IPS DF 6.9 (cell line): ENCODE measurements at regions not wholly inside any gene's neighbourhood (a gene's known extent, or its start where the extent isn't known, plus 50 kb on each side); places are given as distances from the start of the nearest gene placed in this dataset.
"Not testable (repeated sequence)": the region's sequence is repeated elsewhere in the genome, so short reads cannot be mapped to it uniquely, and the experiment has no call there.

Source experiments
- DNase-seq: peaks from one replicate; pipeline ENCODE4 v3.0.0-alpha.2; 2013; ENCODE audit warnings: low read depth, low spot score
- H3K27ac ChIP-seq: one replicate; pipeline ENCODE4 v1.5.1; 2013; ENCODE audit warnings: low read length, control low read depth
- H3K27me3 ChIP-seq: 2 replicates; pipeline ENCODE4 v1.6.1; 2013; ENCODE audit warnings: mild to moderate bottlenecking, low read length; ENCODE audit not compliant: control insufficient read depth, insufficient read depth
- H3K36me3 ChIP-seq: 2 replicates; pipeline ENCODE4 v1.6.1; 2013; ENCODE audit warnings: low read length; ENCODE audit not compliant: control insufficient read depth, insufficient read depth
- H3K4me1 ChIP-seq: 2 replicates; pipeline ENCODE4 v1.6.1; 2013; ENCODE audit warnings: low read length; ENCODE audit not compliant: control insufficient read depth, insufficient read depth
- H3K4me3 ChIP-seq: 2 replicates; pipeline ENCODE4 v1.5.1; 2013; ENCODE audit warnings: mild to moderate bottlenecking, low read length
- H3K9me3 ChIP-seq: 2 replicates; pipeline ENCODE4 v1.6.1; 2013; ENCODE audit warnings: low read length, inconsistent platforms; ENCODE audit not compliant: control insufficient read depth, insufficient read depth
- WGBS: extraction: QIAGEN DNeasy Blood & Tissue Kit; methylation state at CpG from one replicate; pipeline ENCODE4 v1.1.7; 2013; ENCODE audit warnings: mixed read lengths, missing lambda C conversion rate; ENCODE audit not compliant: insufficient read length, insufficient coverage; 5-methylcytosine and 5-hydroxymethylcytosine counted together

GRCh38 chr3:103189941-103190340, 755.1 kb downstream of the ZPLD1 start:
- H3K36me3 ChIP-seq: no peaks in the 10 kb centered on the region
- no peaks in the 10 kb centered on the region for H3K4me1 ChIP-seq
- H3K27ac ChIP-seq: no peak overlapping the region
- no peaks in the 10 kb centered on the region for H3K27me3 ChIP-seq
- no peak for DNase-seq
- H3K4me3 ChIP-seq: no peak overlapping the region
- H3K9me3 ChIP-seq: no peaks in the 10 kb centered on the region

GRCh38 chr3:103195216-103195615, 760.4 kb downstream of the ZPLD1 start:
- Histone ChIP-seq H3K4me1 (no peaks in the 10 kb centered on the region), H3K36me3 (no peaks in the 10 kb centered on the region), H3K9me3 (no peaks in the 10 kb centered on the region; the same call in 1 of the 2 replicates), H3K4me3 (no peak overlapping the region), H3K27me3 (no peaks in the 10 kb centered on the region), H3K27ac (no peak overlapping the region)
- WGBS: no CpG with 5 or more reads among the region's 4 CpGs
- DNase-seq: no peak

- H3K9me3 ChIP-seq: no peaks in the 10 kb centered on the region
- H3K4me1 ChIP-seq: no peaks in the 10 kb centered on the region
- no peak overlapping the region for H3K27ac ChIP-seq
- no peaks in the 10 kb centered on the region for H3K36me3 ChIP-seq
- no peaks in the 10 kb centered on the region for H3K27me3 ChIP-seq
- DNase-seq: no peak
- H3K4me3 ChIP-seq: no peak overlapping the region
- WGBS: no CpG with 5 or more reads among the region's 4 CpGs
Observed at GRCh38 chr3:103203441-103203840, 768.6 kb downstream of the ZPLD1 start.

DNA sequence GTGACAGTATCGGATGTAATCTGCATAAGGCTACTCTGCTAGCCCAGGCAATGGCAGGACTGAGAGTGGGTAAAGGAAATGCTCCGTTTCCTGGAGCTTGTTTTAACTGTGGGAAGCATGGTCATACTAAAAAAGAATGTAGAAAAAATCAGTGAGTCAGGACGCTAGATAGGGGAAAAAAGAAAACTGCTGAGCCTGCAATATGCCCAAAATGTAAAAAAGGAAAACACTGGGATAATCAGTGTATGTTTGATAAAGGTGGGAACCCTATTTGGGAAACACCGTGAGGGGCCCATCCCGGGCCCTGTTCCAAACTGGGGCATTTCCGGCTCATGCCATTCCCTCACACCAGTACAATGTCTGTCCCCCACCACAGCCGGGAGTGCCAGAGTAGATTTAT, 775.8 kb downstream of the ZPLD1 start:
- Histone ChIP-seq H3K4me1 (no peaks in the 10 kb centered on the region), H3K9me3 (no peaks in the 10 kb centered on the region), H3K27me3 (no peaks in the 10 kb centered on the region), H3K4me3 (no peak overlapping the region), H3K27ac (no peak overlapping the region), H3K36me3 (no peaks in the 10 kb centered on the region)
- WGBS: no CpG with 5 or more reads among the region's 7 CpGs
- no peak for DNase-seq

- Histone ChIP-seq H3K9me3 (no peaks in the 10 kb centered on the region), H3K27ac (no peak overlapping the region), H3K36me3 (no peaks in the 10 kb centered on the region), H3K27me3 (no peaks in the 10 kb centered on the region), H3K4me3 (no peak overlapping the region), H3K4me1 (no peaks in the 10 kb centered on the region)
- no peak for DNase-seq
- no CpG with 5 or more reads among the region's 1 CpG for WGBS
Observed at GRCh38 chr3:103218146-103218545, 783.3 kb downstream of the ZPLD1 start.

DNA sequence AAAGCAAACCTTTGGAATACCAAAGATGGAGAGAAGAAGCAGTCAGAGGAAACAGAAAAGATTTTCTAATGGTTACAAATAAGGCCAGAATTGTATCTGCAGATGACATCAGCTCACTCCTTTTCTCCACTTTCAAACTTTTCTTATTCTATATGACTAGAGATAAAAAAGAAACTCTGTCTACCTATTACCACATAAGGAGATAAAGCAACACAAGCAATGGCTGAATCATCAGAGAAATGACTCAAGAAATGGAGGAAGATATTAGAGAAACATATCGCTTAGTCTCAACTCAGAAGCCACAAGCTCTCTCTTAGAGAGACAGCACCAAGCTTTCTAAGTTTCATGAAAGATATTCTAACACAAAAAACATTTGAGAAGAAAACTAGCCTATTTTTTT, 784.0 kb downstream of the ZPLD1 start:
- H3K27me3 ChIP-seq: no peaks in the 10 kb centered on the region
- no peak overlapping the region for H3K4me3 ChIP-seq
- no peak for DNase-seq
- no peak overlapping the region for H3K27ac ChIP-seq
- H3K9me3 ChIP-seq: no peaks in the 10 kb centered on the region
- H3K4me1 ChIP-seq: no peaks in the 10 kb centered on the region
- no CpG with 5 or more reads among the region's 1 CpG for WGBS
- H3K36me3 ChIP-seq: no peaks in the 10 kb centered on the region

DNA sequence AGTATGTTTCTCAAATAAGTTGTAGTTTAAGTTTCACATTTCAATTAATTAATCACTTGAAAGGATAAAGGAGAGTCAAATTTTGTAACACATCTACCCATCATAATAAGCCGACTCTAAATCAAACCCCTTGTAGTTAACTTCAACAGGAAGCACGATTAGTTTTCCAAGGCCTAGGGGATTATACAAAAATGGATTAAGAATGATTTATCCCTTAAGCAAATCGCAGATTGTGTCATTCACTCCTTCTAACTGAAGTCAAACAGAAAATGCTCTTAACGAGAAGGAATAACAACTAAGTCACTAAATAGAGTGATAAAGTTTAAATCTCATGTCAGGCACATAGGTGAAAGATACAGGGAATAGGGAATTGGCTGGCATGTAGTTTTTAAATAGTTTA, 792.8 kb downstream of the ZPLD1 start:
- WGBS: no CpG with 5 or more reads among the region's 4 CpGs
- Histone ChIP-seq H3K4me1 (no peaks in the 10 kb centered on the region), H3K27ac (no peak overlapping the region), H3K4me3 (no peak overlapping the region), H3K9me3 (no peaks in the 10 kb centered on the region), H3K27me3 (no peaks in the 10 kb centered on the region), H3K36me3 (no peaks in the 10 kb centered on the region)
- DNase-seq: no peak

DNA sequence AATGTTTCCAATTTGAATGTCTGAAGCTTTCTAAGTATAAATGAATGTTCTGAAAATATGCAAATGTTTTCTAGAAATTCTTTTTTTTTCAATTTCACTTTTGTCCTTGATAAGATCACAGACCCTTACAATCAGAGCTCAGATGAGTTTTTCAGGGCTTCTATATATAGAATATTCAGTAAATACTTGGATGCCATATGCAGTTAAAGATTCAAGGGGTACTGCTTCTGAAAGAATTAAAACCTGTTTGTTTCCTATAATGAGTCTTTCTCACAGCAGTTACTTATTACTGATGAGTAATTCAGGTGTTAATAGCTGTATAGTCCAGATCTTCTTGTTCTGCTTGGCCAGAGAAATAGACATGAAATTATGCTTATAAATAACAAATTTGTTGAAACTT, 812.6 kb downstream of the ZPLD1 start:
- Histone ChIP-seq H3K36me3 (no peaks in the 10 kb centered on the region), H3K4me3 (no peak overlapping the region), H3K4me1 (no peaks in the 10 kb centered on the region), H3K27ac (no peak overlapping the region), H3K9me3 (no peaks in the 10 kb centered on the region), H3K27me3 (no peaks in the 10 kb centered on the region; the same call in 1 of the 2 replicates)
- DNase-seq: no peak

- H3K4me3 ChIP-seq, H3K27me3 ChIP-seq, DNase-seq, H3K4me1 ChIP-seq, H3K9me3 ChIP-seq, H3K36me3 ChIP-seq, H3K27ac ChIP-seq: not testable (repeated sequence)
- no CpG with 5 or more reads among the region's 24 CpGs for WGBS
Observed at GRCh38 chr3:103254827-103255226, 820.0 kb downstream of the ZPLD1 start.

DNA sequence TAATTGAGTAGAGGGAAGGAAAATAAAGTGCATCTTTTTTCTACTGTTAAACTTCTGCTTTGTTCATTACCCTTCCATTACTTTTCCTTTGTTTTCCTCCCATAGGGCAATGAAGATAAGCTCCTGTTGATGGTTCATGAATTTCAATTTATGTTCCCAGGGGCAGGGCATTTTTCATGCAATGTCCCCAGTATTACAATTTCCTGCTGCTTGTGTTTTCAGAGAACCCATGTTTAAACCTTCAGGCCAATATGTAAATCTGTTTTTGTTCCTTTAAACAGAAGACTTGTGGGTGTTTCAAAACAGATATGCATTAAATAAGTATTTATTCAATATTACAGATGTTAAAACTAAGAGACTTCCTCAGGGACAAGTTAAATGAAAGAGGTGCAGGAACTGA, 834.5 kb downstream of the ZPLD1 start:
- Histone ChIP-seq H3K9me3 (peaks cover 2% of the 10 kb centered on the region), H3K27ac (no peak overlapping the region), H3K4me3 (no peak overlapping the region), H3K27me3 (no peaks in the 10 kb centered on the region), H3K36me3 (no peaks in the 10 kb centered on the region), H3K4me1 (no peaks in the 10 kb centered on the region)
- no peak for DNase-seq

DNA sequence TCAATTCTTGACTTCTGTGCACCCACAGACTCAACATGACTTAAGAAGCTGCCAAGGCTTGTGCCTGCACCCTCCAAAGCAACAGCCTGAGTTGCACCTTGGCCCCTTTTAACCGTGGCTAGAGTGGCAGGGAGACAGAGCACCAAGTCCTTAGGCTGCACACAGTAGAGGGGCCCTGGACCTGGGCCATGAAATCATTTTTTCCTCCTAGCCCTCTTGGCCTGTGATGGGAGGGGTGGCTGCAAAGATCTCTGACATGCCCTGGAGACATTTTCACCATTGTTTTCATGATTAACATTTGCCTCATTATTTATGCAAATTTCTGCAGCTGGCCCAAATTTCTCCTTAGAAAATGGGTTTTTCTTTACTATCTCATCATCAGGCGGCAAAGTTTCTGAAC, 836.8 kb downstream of the ZPLD1 start:
- Histone ChIP-seq H3K27me3 (no peaks in the 10 kb centered on the region), H3K4me3 (no peak overlapping the region), H3K27ac (no peak overlapping the region), H3K36me3 (no peaks in the 10 kb centered on the region), H3K4me1 (no peaks in the 10 kb centered on the region), H3K9me3 (peaks cover 2% of the 10 kb centered on the region)
- DNase-seq: no peak
- WGBS: no CpG with 5 or more reads among the region's 2 CpGs
